ENCODE measurements at regions not wholly inside any gene's neighbourhood (a gene's known extent, or its start where the extent isn't known, plus 50 kb on each side); places are given as distances from the start of the nearest gene placed in this dataset.

GRCh38 chr13:86563308-86563707 is 764.1 kb upstream of the SLITRK6 start:
- WGBS, 2 experiments (ENCODE audit: low coverage in 1 of 2, low lambda C conversion rate in 2 of 2, missing lambda C conversion rate in 2 of 2), result 5 to 10% methylated on average over 2 of the region's 2 CpGs
- no peak overlapping the region for H2AFZ ChIP-seq
- no peak overlapping the region for H3K9ac ChIP-seq
- no peaks in the 10 kb centered on the region for H4K20me1 ChIP-seq (ENCODE audit: insufficient read depth)
- in situ Hi-C loops (cut with MboI), result no loop called here
- peaks cover 10% of the 10 kb centered on the region; the same call in 1 of the 2 replicates for H3K4me1 ChIP-seq (ENCODE audit: insufficient read depth)
- H3K27me3 ChIP-seq (replicated peaks; ENCODE audit: insufficient read depth), result no peaks in the 10 kb centered on the region
- H3K4me3 ChIP-seq, result no peak overlapping the region
- H3K9me3 ChIP-seq (ENCODE audit: low read depth), result no peaks in the 10 kb centered on the region
- H3K79me2 ChIP-seq (ENCODE audit: insufficient read depth), result no peaks in the 10 kb centered on the region
- peaks cover 5% of the 10 kb centered on the region; the same call in 1 of the 2 replicates for H3F3A ChIP-seq (ENCODE audit: insufficient read depth)
- H3K36me3 ChIP-seq (ENCODE audit: low read depth), result no peaks in the 10 kb centered on the region
- H3K9me2 ChIP-seq (ENCODE audit: insufficient read depth), result no peaks in the 10 kb centered on the region
- no peak overlapping the region for H3K27ac ChIP-seq
- TF ChIP-seq EZH2 (IDR thresholded peaks at IDR 0.05; ENCODE audit: insufficient read depth, poor library complexity, severe bottlenecking) (no peak), EZH2phosphoT487 (IDR thresholded peaks at IDR 0.05; ENCODE audit: insufficient read depth, low read depth) (no peak)
- peak; percentile 65 for DNase-seq
- H3K4me2 ChIP-seq (ENCODE audit: unreplicated experiment), result no peak overlapping the region

GRCh38 chr13:86567119-86567518 is 767.9 kb upstream of the SLITRK6 start:
- no peak overlapping the region for H3K4me3 ChIP-seq
- H3K4me2 ChIP-seq (ENCODE audit: unreplicated experiment), result no peak overlapping the region
- no peaks in the 10 kb centered on the region for H3K79me2 ChIP-seq (ENCODE audit: insufficient read depth)
- no peaks in the 10 kb centered on the region for H3K27me3 ChIP-seq (replicated peaks; ENCODE audit: insufficient read depth)
- H3K9me3 ChIP-seq (ENCODE audit: low read depth), result no peaks in the 10 kb centered on the region
- no peak for DNase-seq
- no peaks in the 10 kb centered on the region for H3K36me3 ChIP-seq (ENCODE audit: low read depth)
- H2AFZ ChIP-seq, result no peak overlapping the region
- no peak overlapping the region for H3K27ac ChIP-seq
- peaks cover 16% of the 10 kb centered on the region; the same call in 1 of the 2 replicates for H3K4me1 ChIP-seq (ENCODE audit: insufficient read depth)
- no peaks in the 10 kb centered on the region for H4K20me1 ChIP-seq (ENCODE audit: insufficient read depth)
- no peak overlapping the region for H3K9ac ChIP-seq
- peaks cover 5% of the 10 kb centered on the region for H3F3A ChIP-seq (ENCODE audit: insufficient read depth)
- H3K9me2 ChIP-seq (ENCODE audit: insufficient read depth), result no peaks in the 10 kb centered on the region
- in situ Hi-C loops (cut with MboI), result no loop called here
- 64 to 71% methylated on average over 3 of the region's 3 CpGs for WGBS, 2 experiments (ENCODE audit: low coverage in 1 of 2, low lambda C conversion rate in 2 of 2, missing lambda C conversion rate in 2 of 2)
- TF ChIP-seq EZH2 (IDR thresholded peaks at IDR 0.05; ENCODE audit: insufficient read depth, poor library complexity, severe bottlenecking), result no peak

- Histone ChIP-seq H3K36me3 (ENCODE audit: low read depth) (no peaks in the 10 kb centered on the region), H3K4me1 (ENCODE audit: insufficient read depth) (peaks cover 11% of the 10 kb centered on the region; the same call in 1 of the 2 replicates), H2AFZ (no peak overlapping the region), H3K9ac (no peak overlapping the region), H3K4me2 (ENCODE audit: unreplicated experiment) (no peak overlapping the region), H3K79me2 (ENCODE audit: insufficient read depth) (no peaks in the 10 kb centered on the region), H3F3A (ENCODE audit: insufficient read depth) (peaks cover 4% of the 10 kb centered on the region; the same call in 1 of the 2 replicates), H3K9me2 (ENCODE audit: insufficient read depth) (no peaks in the 10 kb centered on the region), H3K9me3 (ENCODE audit: low read depth) (no peaks in the 10 kb centered on the region), H4K20me1 (ENCODE audit: insufficient read depth) (no peaks in the 10 kb centered on the region), H3K27ac (no peak overlapping the region), H3K4me3 (no peak overlapping the region), H3K27me3 (replicated peaks; ENCODE audit: insufficient read depth) (no peaks in the 10 kb centered on the region)
- DNase-seq, result peak; percentile 32
- in situ Hi-C loops (cut with MboI), result no loop called here
- WGBS, 2 experiments (ENCODE audit: low coverage in 1 of 2, low lambda C conversion rate in 2 of 2, missing lambda C conversion rate in 2 of 2), result 50 to 67% methylated on average over 1 of the region's 1 CpG
- TF ChIP-seq EZH2phosphoT487 (IDR thresholded peaks at IDR 0.05; ENCODE audit: insufficient read depth, low read depth), result no peak
- no peak for TF ChIP-seq EZH2 (IDR thresholded peaks at IDR 0.05; ENCODE audit: insufficient read depth, poor library complexity, severe bottlenecking)
Observed at GRCh38 chr13:86569119-86569518, 769.9 kb upstream of the SLITRK6 start.

- TF ChIP-seq EZH2 (IDR thresholded peaks at IDR 0.05; ENCODE audit: insufficient read depth, poor library complexity, severe bottlenecking) (no peak), EZH2phosphoT487 (IDR thresholded peaks at IDR 0.05; ENCODE audit: insufficient read depth, low read depth) (no peak)
- Histone ChIP-seq H3K4me3 (no peak overlapping the region), H3K9me2 (ENCODE audit: insufficient read depth) (no peaks in the 10 kb centered on the region), H3K79me2 (ENCODE audit: insufficient read depth) (no peaks in the 10 kb centered on the region), H3K9me3 (ENCODE audit: low read depth) (no peaks in the 10 kb centered on the region), H3K9ac (no peak overlapping the region), H3F3A (ENCODE audit: insufficient read depth) (peaks cover 4% of the 10 kb centered on the region; the same call in 1 of the 2 replicates), H4K20me1 (ENCODE audit: insufficient read depth) (no peaks in the 10 kb centered on the region), H3K4me1 (ENCODE audit: insufficient read depth) (peaks cover 11% of the 10 kb centered on the region; the same call in 1 of the 2 replicates), H3K4me2 (ENCODE audit: unreplicated experiment) (no peak overlapping the region), H3K36me3 (ENCODE audit: low read depth) (no peaks in the 10 kb centered on the region), H2AFZ (no peak overlapping the region), H3K27me3 (replicated peaks; ENCODE audit: insufficient read depth) (no peaks in the 10 kb centered on the region), H3K27ac (no peak overlapping the region)
- in situ Hi-C loops (cut with MboI), result no loop called here
- peak; percentile 7 for DNase-seq
Observed at GRCh38 chr13:86569974-86570373, 770.8 kb upstream of the SLITRK6 start.

- peak; percentile 37 for DNase-seq
- H3K4me2 ChIP-seq (ENCODE audit: unreplicated experiment), result no peak overlapping the region
- TF ChIP-seq EZH2 (IDR thresholded peaks at IDR 0.05; ENCODE audit: insufficient read depth, poor library complexity, severe bottlenecking) (no peak), EZH2phosphoT487 (IDR thresholded peaks at IDR 0.05; ENCODE audit: insufficient read depth, low read depth) (no peak)
- H3K9me3 ChIP-seq (ENCODE audit: low read depth), result no peaks in the 10 kb centered on the region
- H3K79me2 ChIP-seq (ENCODE audit: insufficient read depth), result no peaks in the 10 kb centered on the region
- H3K9me2 ChIP-seq (ENCODE audit: insufficient read depth), result no peaks in the 10 kb centered on the region
- H2AFZ ChIP-seq, result no peak overlapping the region
- no peak overlapping the region for H3K9ac ChIP-seq
- no peak overlapping the region for H3K4me3 ChIP-seq
- H3K4me1 ChIP-seq (ENCODE audit: insufficient read depth), result peaks cover 11% of the 10 kb centered on the region; the same call in 1 of the 2 replicates
- no peak overlapping the region for H3K27ac ChIP-seq
- no peaks in the 10 kb centered on the region for H3K27me3 ChIP-seq (replicated peaks; ENCODE audit: insufficient read depth)
- H4K20me1 ChIP-seq (ENCODE audit: insufficient read depth), result no peaks in the 10 kb centered on the region
- no peaks in the 10 kb centered on the region for H3K36me3 ChIP-seq (ENCODE audit: low read depth)
- in situ Hi-C loops (cut with MboI), result no loop called here
- 10 to 24% methylated on average over 2 of the region's 2 CpGs for WGBS, 2 experiments (ENCODE audit: low coverage in 1 of 2, low lambda C conversion rate in 2 of 2, missing lambda C conversion rate in 2 of 2)
- peaks cover 4% of the 10 kb centered on the region; the same call in 1 of the 2 replicates for H3F3A ChIP-seq (ENCODE audit: insufficient read depth)
Observed at GRCh38 chr13:86572115-86572514, 772.9 kb upstream of the SLITRK6 start.

Data from GM23248 (cell line).